ENCODE measurements at regions not wholly inside any gene's neighbourhood (a gene's known extent, or its start where the extent isn't known, plus 50 kb on each side); places are given as distances from the start of the nearest gene placed in this dataset.

DNA sequence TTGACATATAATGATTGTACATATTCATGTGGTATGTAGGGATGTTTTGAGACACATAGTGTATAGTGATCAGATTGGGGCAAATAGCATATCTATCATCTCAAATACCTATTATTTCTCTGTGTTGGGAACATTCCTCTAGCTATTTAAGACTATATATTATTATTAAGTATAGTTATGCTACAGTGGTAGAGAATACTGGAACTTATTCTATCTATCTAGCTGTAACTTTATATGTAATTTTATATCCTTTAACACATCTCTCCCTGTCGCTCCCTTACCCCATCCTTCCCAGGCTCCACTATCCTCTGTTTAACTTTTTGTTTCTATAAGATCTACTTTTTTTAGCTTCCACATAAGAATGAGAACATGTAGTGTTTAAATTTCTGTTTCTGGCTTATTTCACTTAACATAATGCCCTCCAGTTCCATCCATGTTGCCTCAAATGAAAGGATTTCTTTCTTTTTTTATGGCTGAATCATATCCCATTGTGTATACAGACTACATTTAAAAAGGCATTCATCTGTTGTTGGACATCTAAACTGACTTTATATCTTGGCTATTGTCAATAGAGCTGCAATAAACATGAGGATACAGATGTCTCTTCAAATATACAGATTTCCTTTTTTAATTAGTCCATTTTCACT, 102.1 kb upstream of the GZMB start:
- TF ChIP-seq POLR2A (IDR thresholded peaks at IDR 0.05) (no peak), CTCF (IDR thresholded peaks at IDR 0.05) (no peak)

Data from uterus (tissue), 2 donors.